ENCODE measurements at regions not wholly inside any gene's neighbourhood (a gene's known extent, or its start where the extent isn't known, plus 50 kb on each side); places are given as distances from the start of the nearest gene placed in this dataset.

GRCh38 chr2:22110244-22110651 is 986.5 kb downstream of the TDRD15 start:
- TF ChIP-seq GABPB1 (CRISPR knock-in tag; IDR thresholded peaks at IDR 0.05) (no peak), ZNF570 (CRISPR knock-in tag; IDR thresholded peaks at IDR 0.05; ENCODE audit: borderline replicate concordance) (no peak), MYNN (CRISPR knock-in tag; IDR thresholded peaks at IDR 0.05; ENCODE audit: low read depth) (no peak), THAP7 (CRISPR knock-in tag; IDR thresholded peaks at IDR 0.05) (no peak), ETV6 (CRISPR knock-in tag; conservative IDR thresholded peaks at IDR 0.05) (no peak)

Data from HepG2 (cell line).